ENCODE measurements at regions not wholly inside any gene's neighbourhood (a gene's known extent, or its start where the extent isn't known, plus 50 kb on each side); places are given as distances from the start of the nearest gene placed in this dataset.

GRCh38 chr6:102520966-102521365, 1127.5 kb downstream of the GRIK2 start:
- TF ChIP-seq POLR2A (IDR thresholded peaks at IDR 0.05) (no peak), EP300 (IDR thresholded peaks at IDR 0.05) (no peak)
- TF ChIP-seq, protein P1, sequence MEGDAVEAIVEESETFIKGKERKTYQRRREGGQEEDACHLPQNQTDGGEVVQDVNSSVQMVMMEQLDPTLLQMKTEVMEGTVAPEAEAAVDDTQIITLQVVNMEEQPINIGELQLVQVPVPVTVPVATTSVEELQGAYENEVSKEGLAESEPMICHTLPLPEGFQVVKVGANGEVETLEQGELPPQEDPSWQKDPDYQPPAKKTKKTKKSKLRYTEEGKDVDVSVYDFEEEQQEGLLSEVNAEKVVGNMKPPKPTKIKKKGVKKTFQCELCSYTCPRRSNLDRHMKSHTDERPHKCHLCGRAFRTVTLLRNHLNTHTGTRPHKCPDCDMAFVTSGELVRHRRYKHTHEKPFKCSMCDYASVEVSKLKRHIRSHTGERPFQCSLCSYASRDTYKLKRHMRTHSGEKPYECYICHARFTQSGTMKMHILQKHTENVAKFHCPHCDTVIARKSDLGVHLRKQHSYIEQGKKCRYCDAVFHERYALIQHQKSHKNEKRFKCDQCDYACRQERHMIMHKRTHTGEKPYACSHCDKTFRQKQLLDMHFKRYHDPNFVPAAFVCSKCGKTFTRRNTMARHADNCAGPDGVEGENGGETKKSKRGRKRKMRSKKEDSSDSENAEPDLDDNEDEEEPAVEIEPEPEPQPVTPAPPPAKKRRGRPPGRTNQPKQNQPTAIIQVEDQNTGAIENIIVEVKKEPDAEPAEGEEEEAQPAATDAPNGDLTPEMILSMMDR (IDR thresholded peaks at IDR 0.05) = no peak
